Testis (tissue), 2 donors: ENCODE measurements at regions not wholly inside any gene's neighbourhood (a gene's known extent, or its start where the extent isn't known, plus 50 kb on each side); places are given as distances from the start of the nearest gene placed in this dataset.

Experiments
- DNase-seq: peaks from one replicate; pipeline ENCODE4 v3.0.0-alpha.2; 2019
- H3K27ac ChIP-seq, 2 donors: fragments of 200-600 bp; sonication (generic); one replicate each; pipeline ENCODE4 v1.5.1; 2019
- H3K27me3 ChIP-seq: fragments of 200-600 bp; sonication (generic); one replicate; pipeline ENCODE4 v1.5.1; 2019
- H3K36me3 ChIP-seq: fragments of 200-600 bp; sonication (generic); one replicate; pipeline ENCODE4 v1.5.1; 2017; ENCODE audit warnings: low read depth; ENCODE audit errors: missing control alignments
- H3K4me1 ChIP-seq: fragments of 200-600 bp; sonication (generic); one replicate; pipeline ENCODE4 v1.5.1; 2019
- H3K4me3 ChIP-seq, 2 donors: fragments of 200-600 bp; sonication (generic); one replicate each; pipeline ENCODE4 v1.5.1; 2017 to 2019
- H3K9me3 ChIP-seq: fragments of 200-600 bp; sonication (generic); one replicate; pipeline ENCODE4 v1.5.1; 2017
- CTCF ChIP-seq, 3 experiments: fragments of 450-650 bp in 2 of 3; fragments of 200-600 bp in 1 of 3; sonication (generic) in 1 of 3; IDR thresholded peaks; one replicate each; pipeline ENCODE4 v1.5.1; 2016 to 2019; ENCODE audit warnings: antibody characterized with exemption in 3 of 3, mild to moderate bottlenecking in 2 of 3, moderate library complexity in 1 of 3
- POLR2A ChIP-seq: fragments of 450-650 bp; IDR thresholded peaks from one replicate; pipeline ENCODE4 v1.6.1; 2017; ENCODE audit warnings: antibody characterized with exemption, mild to moderate bottlenecking, moderate library complexity
- WGBS, 2 donors: methylation state at CpG; one replicate each; pipeline ENCODE4 v1.1.5; 2018; 5-methylcytosine and 5-hydroxymethylcytosine counted together
- intact Hi-C: fragments of 100-400 bp; cut with DNase I; formaldehyde crosslinking; loops from one replicate; pipeline ENCODE4 v1.15.1; 2023; ENCODE audit warnings: low total_unique reads

DNA sequence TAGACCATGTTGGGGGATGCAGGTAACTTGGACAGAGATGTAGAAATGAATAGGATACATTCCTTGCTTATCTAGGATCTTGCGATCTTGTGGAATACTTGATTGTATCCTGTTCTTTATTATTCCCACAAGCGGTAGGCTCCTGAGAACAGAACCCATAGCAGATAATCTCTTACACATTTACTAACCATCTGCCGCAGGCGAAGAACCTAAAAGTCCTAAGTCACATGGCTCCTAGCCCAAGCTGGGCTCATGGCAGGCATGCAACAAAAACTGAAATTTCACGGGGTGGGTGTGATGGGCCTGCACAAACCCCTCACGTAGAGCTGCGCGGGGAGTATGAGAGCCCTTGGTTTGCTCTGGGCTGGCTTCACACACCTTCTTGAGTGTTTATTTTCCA lies 177.4 kb upstream of the NECTIN1 start:
- Histone ChIP-seq H3K27me3 (no peaks in the 10 kb centered on the region), H3K36me3 (no peaks in the 10 kb centered on the region), H3K4me1 (no peaks in the 10 kb centered on the region), H3K4me3 (no peak overlapping the region), H3K27ac (no peak overlapping the region), H3K9me3 (no peaks in the 10 kb centered on the region)
- TF ChIP-seq POLR2A (no peak), CTCF (IDR thresholded peaks at IDR 0.05) (no peak)
- intact Hi-C loops = no loop called here
- DNase-seq = no peak
- WGBS, 2 donors = 94 to 99% methylated on average over 8 of the region's 8 CpGs

DNA sequence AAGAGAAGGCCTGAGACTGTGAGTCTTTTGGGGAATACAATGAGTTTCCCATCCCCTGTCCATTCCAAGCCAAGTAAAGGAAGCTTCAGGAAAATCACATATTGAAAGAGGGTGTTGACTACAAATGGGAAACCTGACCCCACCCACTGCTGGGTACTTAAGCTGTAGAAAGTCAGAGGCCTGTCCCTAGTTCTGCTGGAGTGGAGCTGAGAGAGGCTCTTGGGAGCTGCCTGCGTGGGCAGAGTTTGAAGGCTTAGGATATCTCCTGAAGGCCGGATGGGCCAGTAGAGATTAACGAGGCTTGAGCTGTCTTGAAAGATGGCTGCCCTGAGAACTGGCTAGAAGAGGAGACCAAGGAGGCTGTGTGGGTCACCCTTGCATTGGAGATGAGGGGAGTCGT lies 176.2 kb upstream of the NECTIN1 start:
- Histone ChIP-seq H3K9me3 (no peaks in the 10 kb centered on the region), H3K36me3 (no peaks in the 10 kb centered on the region), H3K27me3 (no peaks in the 10 kb centered on the region), H3K27ac (no peak overlapping the region), H3K4me1 (no peaks in the 10 kb centered on the region), H3K4me3 (no peak overlapping the region)
- DNase-seq = no peak
- intact Hi-C loops = no loop called here
- 76 to 90% methylated on average over 4 of the region's 4 CpGs for WGBS, 2 donors
- TF ChIP-seq CTCF (IDR thresholded peaks at IDR 0.05) = no peak
- TF ChIP-seq POLR2A = no peak

GRCh38 chr11:119904531-119905035 lies 175.6 kb upstream of the NECTIN1 start:
- intact Hi-C loops = no loop called here
- WGBS, 2 donors = 91 to 92% methylated on average over 4 of the region's 4 CpGs
- no peak for TF ChIP-seq POLR2A
- TF ChIP-seq CTCF (IDR thresholded peaks at IDR 0.05) = no peak

GRCh38 chr11:119903821-119904220 lies 174.8 kb upstream of the NECTIN1 start:
- Histone ChIP-seq H3K4me1 (no peaks in the 10 kb centered on the region), H3K36me3 (no peaks in the 10 kb centered on the region), H3K9me3 (no peaks in the 10 kb centered on the region), H3K27me3 (no peaks in the 10 kb centered on the region), H3K27ac (no peak overlapping the region), H3K4me3 (no peak overlapping the region)
- DNase-seq = no peak
- WGBS, 2 donors = 84 to 93% methylated on average over 7 to 8 of the region's 8 CpGs
- intact Hi-C loops = no loop called here
- no peak for TF ChIP-seq CTCF (IDR thresholded peaks at IDR 0.05)
- TF ChIP-seq POLR2A = no peak

More at GRCh38 chr11:119904531-119905035, 175.6 kb upstream of the NECTIN1 start:
- Histone ChIP-seq H3K4me1 (no peaks in the 10 kb centered on the region), H3K27me3 (no peaks in the 10 kb centered on the region), H3K36me3 (no peaks in the 10 kb centered on the region), H3K27ac (no peak overlapping the region), H3K9me3 (no peaks in the 10 kb centered on the region), H3K4me3 (no peak overlapping the region)
- DNase-seq = no peak

- WGBS, 2 donors = 49 to 72% methylated on average over 5 of the region's 5 CpGs
- intact Hi-C loops = no loop called here
- H3K27me3 ChIP-seq = no peaks in the 10 kb centered on the region
- DNase-seq = no peak
- H3K4me3 ChIP-seq = no peak overlapping the region
- TF ChIP-seq POLR2A (no peak), CTCF (IDR thresholded peaks at IDR 0.05) (no peak)
- no peak overlapping the region for H3K27ac ChIP-seq
- no peaks in the 10 kb centered on the region for H3K4me1 ChIP-seq
- H3K9me3 ChIP-seq = no peaks in the 10 kb centered on the region
- H3K36me3 ChIP-seq = no peaks in the 10 kb centered on the region
Observed at GRCh38 chr11:119903389-119903788, 174.4 kb upstream of the NECTIN1 start.
